GM12878 (cell line): ENCODE measurements at regions not wholly inside any gene's neighbourhood (a gene's known extent, or its start where the extent isn't known, plus 50 kb on each side); places are given as distances from the start of the nearest gene placed in this dataset.

Experiments
- ATAC-seq: fragments of 200-7000 bp; cut with Tn5 transposase; 3 replicates; pipeline ENCODE4 v1.9.1; 2020; ENCODE audit warnings: mild to moderate bottlenecking, moderate library complexity
- BruUV-seq: library from RNA; stranded (reverse); fragments of 400-500 nt; replicated peaks from 2 replicates; lab custom pipeline; 2021; lab: Mats Ljungman, UMichigan
- CTCF ChIA-PET: fragments of 300-600 bp; sonication (Branson Sonifier 250); formaldehyde crosslinking; extraction: SDS; loops from one replicate; lab custom pipeline; 2021; ENCODE audit warnings: inconsistent platforms; lab: Yijun Ruan, JAX
- POLR2A ChIA-PET: fragments of 350-600 bp; formaldehyde crosslinking; extraction: SDS; loops from one replicate; lab custom pipeline; 2021; ENCODE audit warnings: inconsistent platforms; lab: Charles Lee
- RAD21 ChIA-PET: fragments of 300-600 bp; sonication (Branson Sonifier 250); formaldehyde crosslinking; loops from one replicate; lab custom pipeline; 2023; ENCODE audit warnings: antibody characterized with exemption; ENCODE audit not compliant: unreplicated experiment; lab: Charles Lee
- SMC1A ChIA-PET: fragments of 300-600 bp; sonication (Branson Sonifier 250); formaldehyde crosslinking; loops from one replicate; lab custom pipeline; 2023; ENCODE audit not compliant: unreplicated experiment, uncharacterized antibody; lab: Charles Lee
- DNase-seq: peaks from one replicate; pipeline ENCODE4 v3.0.0-alpha.2; 2011; ENCODE audit warnings: low read depth, low spot score
- FAIRE-seq: peaks from 3 replicates; lab custom pipeline; 2011; peaks lifted over from hg19 to GRCh38; lab: Jason Lieb, UNC
- H2AFZ ChIP-seq: 2 replicates; pipeline ENCODE4 v1.6.0; 2011; ENCODE audit warnings: low read depth, low read length, control low read depth; ENCODE audit not compliant: control insufficient read depth
- H3K27ac ChIP-seq: 2 replicates; pipeline ENCODE4 v1.5.1; 2011; ENCODE audit warnings: control low read depth; ENCODE audit not compliant: control insufficient read depth, insufficient read depth
- H3K27me3 ChIP-seq, 2 experiments: replicated peaks in 1 of 2; 2 replicates each; pipeline versions ENCODE4 v1.6.0 to v1.6.1; 2011; ENCODE audit warnings: low read length in 1 of 2; ENCODE audit not compliant: control insufficient read depth in 2 of 2, insufficient read depth in 2 of 2
- H3K36me3 ChIP-seq, 2 experiments: 2 replicates each; pipeline ENCODE4 v1.5.1; 2011; ENCODE audit warnings: low read length in 1 of 2; ENCODE audit not compliant: control insufficient read depth in 2 of 2, insufficient read depth in 2 of 2
- H3K4me1 ChIP-seq: 2 replicates; pipeline ENCODE4 v1.6.1; 2011; ENCODE audit warnings: mild to moderate bottlenecking, low read length, moderate library complexity, mixed read lengths; ENCODE audit not compliant: control insufficient read depth, insufficient read depth
- H3K4me2 ChIP-seq: 2 replicates; pipeline ENCODE4 v1.6.0; 2011; ENCODE audit warnings: control low read depth; ENCODE audit not compliant: control insufficient read depth, insufficient read depth
- H3K4me3 ChIP-seq: fragments of 200-600 bp; sonication (generic); 2 replicates; pipeline ENCODE4 v1.5.1; 2016
- H3K79me2 ChIP-seq: 2 replicates; pipeline ENCODE4 v1.6.0; 2011; ENCODE audit warnings: low read length; ENCODE audit not compliant: control insufficient read depth, insufficient read depth
- H3K9ac ChIP-seq: 2 replicates; pipeline ENCODE4 v1.8.0; 2011; ENCODE audit warnings: low read length, control low read depth, mixed read lengths; ENCODE audit not compliant: control insufficient read depth, insufficient read depth
- H3K9me3 ChIP-seq: replicated peaks from 3 replicates; pipeline ENCODE4 v1.5.1; 2011; ENCODE audit warnings: mild to moderate bottlenecking, low read length; ENCODE audit not compliant: control insufficient read depth, insufficient read depth
- H4K20me1 ChIP-seq: 2 replicates; pipeline ENCODE4 v1.6.0; 2011; ENCODE audit not compliant: control insufficient read depth, insufficient read depth
- IRF3 ChIP-seq: fragments of 450-650 bp; IDR thresholded peaks from 2 replicates; pipeline ENCODE4 v1.6.1; 2014; ENCODE audit warnings: mild to moderate bottlenecking
- RAD51 ChIP-seq: fragments of 450-650 bp; IDR thresholded peaks from 2 replicates; pipeline ENCODE4 v1.6.1; 2016; ENCODE audit warnings: moderate library complexity, mild to moderate bottlenecking, inconsistent platforms
- RBBP5 ChIP-seq: fragments of 200-600 bp; sonication (generic); conservative IDR thresholded peaks from 2 replicates; pipeline ENCODE4 v1.6.1; 2016
- RCOR1 ChIP-seq: conservative IDR thresholded peaks from 2 replicates; pipeline ENCODE4 v1.6.1; 2012; ENCODE audit warnings: low read depth, low read length, improper control_type of control experiment
- SP1 ChIP-seq: IDR thresholded peaks from one replicate; pipeline ENCODE4 v1.6.1; 2011; ENCODE audit warnings: low read depth, low read length
- SRF ChIP-seq, 2 experiments: IDR thresholded peaks; 2 replicates each; pipeline ENCODE4 v1.6.1; 2011; ENCODE audit warnings: low read depth in 2 of 2, low read length in 2 of 2, mild to moderate bottlenecking in 1 of 2, moderate library complexity in 1 of 2
- SUZ12 ChIP-seq: fragments of 200-600 bp; sonication (generic); IDR thresholded peaks from one replicate; pipeline ENCODE4 v1.6.1; 2018; ENCODE audit warnings: antibody characterized with exemption, mild to moderate bottlenecking; ENCODE audit not compliant: unreplicated experiment
- ZNF217 ChIP-seq: fragments of 450-650 bp; IDR thresholded peaks from 2 replicates; pipeline ENCODE4 v1.6.1; 2017; ENCODE audit warnings: antibody characterized with exemption, mild to moderate bottlenecking
- ZNF274 ChIP-seq: IDR thresholded peaks from one replicate; pipeline ENCODE4 v1.8.0; 2011; ENCODE audit not compliant: insufficient read length, insufficient read depth
- ZNF384 ChIP-seq: IDR thresholded peaks from 2 replicates; pipeline ENCODE4 v1.6.1; 2012; ENCODE audit warnings: low read depth, mild to moderate bottlenecking, low read length, improper control_type of control experiment, borderline replicate concordance
- WGBS: methylation state at CpG from one replicate; pipeline ENCODE4 v1.1.6; 2016; ENCODE audit warnings: low lambda C conversion rate; ENCODE audit not compliant: insufficient replicate concordance, insufficient coverage; ENCODE audit errors: missing lambda C conversion rate; 5-methylcytosine and 5-hydroxymethylcytosine counted together
- in situ Hi-C: fragments of 300-500 bp; cut with MboI; formaldehyde crosslinking; loops from 9 replicates; pipeline ENCODE4 v1.14.3; 2018; ENCODE audit warnings: mixed read lengths
- intact Hi-C: fragments of 100-400 bp; cut with micrococcal nuclease; formaldehyde crosslinking; loops from one replicate; pipeline ENCODE4 v1.14.2; 2022; ENCODE audit not compliant: unreplicated experiment

- Histone ChIP-seq H3K4me3 (no peak overlapping the region), H3K27ac (no peak overlapping the region), H3K9ac (no peak overlapping the region), H4K20me1 (no peaks in the 10 kb centered on the region), H3K4me1 (no peaks in the 10 kb centered on the region), H3K36me3 (no peaks in the 10 kb centered on the region), H3K4me2 (no peak overlapping the region), H2AFZ (no peak overlapping the region), H3K9me3 (no peaks in the 10 kb centered on the region), H3K79me2 (no peaks in the 10 kb centered on the region), H3K27me3 (no peaks in the 10 kb centered on the region)
- POLR2A ChIA-PET: no interaction called here
- intact Hi-C loops: no loop called here
- FAIRE-seq (no peak), DNase-seq (no peak), ATAC-seq (peak; percentile 84)
- TF ChIP-seq RCOR1: no peak
- TF ChIP-seq IRF3: no peak
- SMC1A ChIA-PET: no interaction called here
- in situ Hi-C loops: no loop called here
- 0% methylated on average over 4 of the region's 4 CpGs for WGBS
- CTCF ChIA-PET: no interaction called here
- RAD21 ChIA-PET: no interaction called here
- no TSS peak for BruUV-seq
Measured at GRCh38 chr5:147170603-147171002, 64.2 kb upstream of the STK32A start.

GRCh38 chr5:147174671-147175265 lies 60.1 kb upstream of the STK32A start:
- in situ Hi-C loops (no loop called here), intact Hi-C loops (no loop called here)
- Histone ChIP-seq H3K79me2 (no peaks in the 10 kb centered on the region), H3K4me3 (no peak overlapping the region), H3K36me3 (no peaks in the 10 kb centered on the region), H2AFZ (no peak overlapping the region), H3K27me3 (no peaks in the 10 kb centered on the region), H3K27ac (no peak overlapping the region), H3K4me1 (no peaks in the 10 kb centered on the region), H3K9ac (no peak overlapping the region), H3K9me3 (no peaks in the 10 kb centered on the region), H3K4me2 (no peak overlapping the region), H4K20me1 (no peaks in the 10 kb centered on the region)
- CTCF ChIA-PET: interaction anchor here (0.8 kb wide), 1 partner anchor 14 kb away, joined by 3 read pairs; no protein-coding TSS in a partner anchor
- FAIRE-seq (no peak), ATAC-seq (no peak), DNase-seq (no peak)
- RAD21 ChIA-PET: no interaction called here
- POLR2A ChIA-PET: no interaction called here
- BruUV-seq: no TSS peak
- 54% methylated on average over 2 of the region's 2 CpGs for WGBS
- SMC1A ChIA-PET: interaction anchor here (1.3 kb wide), 1 partner anchor 14 kb away, joined by 4 read pairs; no protein-coding TSS in a partner anchor
- TF ChIP-seq RBBP5: no peak
- TF ChIP-seq ZNF384: no peak
- no peak for TF ChIP-seq ZNF274
- TF ChIP-seq RAD51: no peak
- no peak for TF ChIP-seq SP1
- no peak for TF ChIP-seq SUZ12
- no peak for TF ChIP-seq ZNF217
- TF ChIP-seq SRF (IDR thresholded peaks at IDR 0.05; ENCODE audit: low read depth in 2 of 2, low read length in 2 of 2): no peak
